Panc1 (cell line): ENCODE measurements at regions not wholly inside any gene's neighbourhood (a gene's known extent, or its start where the extent isn't known, plus 50 kb on each side); places are given as distances from the start of the nearest gene placed in this dataset.

Experiments used
- ATAC-seq: fragments of 200-7000 bp; cut with Tn5 transposase; 2 replicates; pipeline ENCODE4 v1.9.1; 2020; ENCODE audit warnings: mild to moderate bottlenecking, moderate library complexity
- BruUV-seq: library from RNA; stranded (reverse); fragments of 400-500 nt; replicated peaks from 2 replicates; lab custom pipeline; 2021; lab: Mats Ljungman, UMichigan
- CTCF ChIA-PET: fragments of 300-600 bp; sonication (Branson Sonifier 250); formaldehyde crosslinking; loops from one replicate; lab custom pipeline; 2022; ENCODE audit warnings: antibody characterized with exemption; lab: Charles Lee
- POLR2A ChIA-PET: fragments of 300-600 bp; sonication (Branson Sonifier 250); formaldehyde crosslinking; loops from one replicate; lab custom pipeline; 2022; ENCODE audit warnings: antibody characterized with exemption; lab: Charles Lee
- DNase-seq: peaks from one replicate; pipeline ENCODE4 v3.0.0-alpha.2; 2010; ENCODE audit warnings: low read depth, low spot score
- H3K27ac ChIP-seq: 2 replicates; pipeline ENCODE4 v1.5.1; 2011; ENCODE audit warnings: mild to moderate bottlenecking, low read length, inconsistent platforms
- H3K27me3 ChIP-seq: fragments of 200-500 bp; sonication (Bioruptor generic); 2 replicates; pipeline ENCODE4 v1.6.0; 2014; ENCODE audit warnings: low read length, inconsistent platforms; ENCODE audit not compliant: control insufficient read depth, insufficient read depth
- H3K36me3 ChIP-seq: fragments of 200-500 bp; sonication (Bioruptor generic); 2 replicates; pipeline ENCODE4 v1.5.1; 2014; ENCODE audit warnings: inconsistent platforms, mild to moderate bottlenecking, low read length, moderate library complexity; ENCODE audit not compliant: control insufficient read depth, insufficient read depth
- H3K4me1 ChIP-seq: 2 replicates; pipeline ENCODE4 v1.5.1; 2011; ENCODE audit warnings: inconsistent platforms, mild to moderate bottlenecking, low read length, moderate library complexity; ENCODE audit not compliant: control insufficient read depth, insufficient read depth
- H3K4me3 ChIP-seq, 2 experiments: 2 replicates each; pipeline ENCODE4 v1.5.1; 2011 to 2012; ENCODE audit warnings: low read depth in 2 of 2, low read length in 2 of 2, mild to moderate bottlenecking in 2 of 2, inconsistent platforms in 1 of 2, moderate library complexity in 1 of 2
- H3K9me3 ChIP-seq: fragments of 200-500 bp; sonication (Bioruptor generic); 2 replicates; pipeline ENCODE4 v1.5.1; 2014; ENCODE audit warnings: low read depth, mild to moderate bottlenecking, inconsistent platforms, low read length, moderate library complexity; ENCODE audit not compliant: control insufficient read depth, insufficient read depth
- CTCF ChIP-seq: fragments of 450-650 bp; IDR thresholded peaks from 2 replicates; pipeline ENCODE4 v1.5.1; 2017; ENCODE audit warnings: mild to moderate bottlenecking
- POLR2AphosphoS5 ChIP-seq: IDR thresholded peaks from 2 replicates; pipeline ENCODE4 v1.6.1; 2012; ENCODE audit warnings: mild to moderate bottlenecking, low read depth, low read length, moderate library complexity
- SIN3A ChIP-seq: IDR thresholded peaks from 2 replicates; pipeline ENCODE4 v1.6.1; 2012; ENCODE audit warnings: low read depth, mild to moderate bottlenecking, low read length, moderate library complexity, borderline replicate concordance; ENCODE audit not compliant: insufficient read depth
- TCF7L2 ChIP-seq: IDR thresholded peaks from 2 replicates; pipeline ENCODE4 v1.6.1; 2011; ENCODE audit warnings: mild to moderate bottlenecking, low read depth, low read length, inconsistent platforms
- in situ Hi-C: cut with HindIII; loops from 2 replicates; pipeline ENCODE4 v1.10.0; 2016; ENCODE audit warnings: low sequenced_read_pairs, low pct_unique_long_range_greater_than_20kb
- intact Hi-C: fragments of 100-400 bp; cut with micrococcal nuclease; formaldehyde crosslinking; loops from one replicate; pipeline ENCODE4 v1.10.0; 2022; ENCODE audit not compliant: unreplicated experiment
- TF ChIP-seq, protein P1 (sequence below), 2 experiments: IDR thresholded peaks; 2 replicates each; pipeline ENCODE4 v1.6.1; 2011 to 2012; ENCODE audit warnings: low read depth in 2 of 2, control low read depth in 1 of 2, low read length in 1 of 2, mild to moderate bottlenecking in 1 of 2, moderate library complexity in 1 of 2; ENCODE audit not compliant: insufficient read depth in 1 of 2

GRCh38 chr18:76102626-76103025 is 392.4 kb downstream of the ZNF516 start:
- CTCF ChIA-PET, result no interaction called here
- no peak for ATAC-seq

DNA sequence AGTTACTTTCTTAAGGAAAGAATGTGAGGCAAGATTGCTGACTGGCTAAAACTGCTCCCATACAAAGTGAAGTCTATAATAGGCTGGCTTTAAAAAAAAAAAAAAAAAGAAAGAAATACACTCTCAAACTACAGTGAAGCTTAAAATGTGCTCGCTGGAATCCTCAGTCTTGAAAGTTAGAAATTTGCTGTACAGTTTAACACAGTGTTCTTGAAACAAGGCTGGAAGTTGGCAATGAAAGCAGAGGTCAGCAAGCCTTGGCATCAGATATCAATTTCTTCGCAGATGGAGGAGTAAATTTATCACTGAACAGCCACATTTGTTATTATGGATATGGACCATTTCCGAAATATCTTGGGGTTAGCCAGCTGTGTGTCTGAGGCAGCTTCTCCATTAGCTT is 392.9 kb downstream of the ZNF516 start:
- Histone ChIP-seq H3K27ac (no peak overlapping the region), H3K4me3 (no peak overlapping the region), H3K4me1 (no peaks in the 10 kb centered on the region), H3K36me3 (no peaks in the 10 kb centered on the region), H3K27me3 (no peaks in the 10 kb centered on the region), H3K9me3 (peaks cover 8% of the 10 kb centered on the region; the same call in 1 of the 2 replicates)
- DNase-seq (no peak), ATAC-seq (no peak)
- in situ Hi-C loops, result no loop called here
- no peak for TF ChIP-seq POLR2AphosphoS5
- ChIA-PET POLR2A (no interaction called here), CTCF (no interaction called here)
- BruUV-seq, result no TSS peak
- intact Hi-C loops, result no loop called here

More at GRCh38 chr18:76102626-76103025, 392.4 kb downstream of the ZNF516 start:
- Histone ChIP-seq H3K27ac (no peak overlapping the region), H3K4me1 (no peaks in the 10 kb centered on the region), H3K9me3 (peaks cover 8% of the 10 kb centered on the region; the same call in 1 of the 2 replicates), H3K27me3 (no peaks in the 10 kb centered on the region), H3K36me3 (no peaks in the 10 kb centered on the region), H3K4me3 (no peak overlapping the region)
- TF ChIP-seq POLR2AphosphoS5, result no peak
- TF ChIP-seq CTCF, result no peak
- TF ChIP-seq TCF7L2, result no peak
- no peak for TF ChIP-seq SIN3A
- TF ChIP-seq, protein P1, sequence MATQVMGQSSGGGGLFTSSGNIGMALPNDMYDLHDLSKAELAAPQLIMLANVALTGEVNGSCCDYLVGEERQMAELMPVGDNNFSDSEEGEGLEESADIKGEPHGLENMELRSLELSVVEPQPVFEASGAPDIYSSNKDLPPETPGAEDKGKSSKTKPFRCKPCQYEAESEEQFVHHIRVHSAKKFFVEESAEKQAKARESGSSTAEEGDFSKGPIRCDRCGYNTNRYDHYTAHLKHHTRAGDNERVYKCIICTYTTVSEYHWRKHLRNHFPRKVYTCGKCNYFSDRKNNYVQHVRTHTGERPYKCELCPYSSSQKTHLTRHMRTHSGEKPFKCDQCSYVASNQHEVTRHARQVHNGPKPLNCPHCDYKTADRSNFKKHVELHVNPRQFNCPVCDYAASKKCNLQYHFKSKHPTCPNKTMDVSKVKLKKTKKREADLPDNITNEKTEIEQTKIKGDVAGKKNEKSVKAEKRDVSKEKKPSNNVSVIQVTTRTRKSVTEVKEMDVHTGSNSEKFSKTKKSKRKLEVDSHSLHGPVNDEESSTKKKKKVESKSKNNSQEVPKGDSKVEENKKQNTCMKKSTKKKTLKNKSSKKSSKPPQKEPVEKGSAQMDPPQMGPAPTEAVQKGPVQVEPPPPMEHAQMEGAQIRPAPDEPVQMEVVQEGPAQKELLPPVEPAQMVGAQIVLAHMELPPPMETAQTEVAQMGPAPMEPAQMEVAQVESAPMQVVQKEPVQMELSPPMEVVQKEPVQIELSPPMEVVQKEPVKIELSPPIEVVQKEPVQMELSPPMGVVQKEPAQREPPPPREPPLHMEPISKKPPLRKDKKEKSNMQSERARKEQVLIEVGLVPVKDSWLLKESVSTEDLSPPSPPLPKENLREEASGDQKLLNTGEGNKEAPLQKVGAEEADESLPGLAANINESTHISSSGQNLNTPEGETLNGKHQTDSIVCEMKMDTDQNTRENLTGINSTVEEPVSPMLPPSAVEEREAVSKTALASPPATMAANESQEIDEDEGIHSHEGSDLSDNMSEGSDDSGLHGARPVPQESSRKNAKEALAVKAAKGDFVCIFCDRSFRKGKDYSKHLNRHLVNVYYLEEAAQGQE (IDR thresholded peaks at IDR 0.05; ENCODE audit: insufficient read depth in 1 of 2, low read depth in 2 of 2, low read length in 1 of 2), result no peak
- no TSS peak for BruUV-seq
- DNase-seq, result no peak
- POLR2A ChIA-PET, result no interaction called here
- intact Hi-C loops, result no loop called here
- in situ Hi-C loops, result no loop called here

DNA sequence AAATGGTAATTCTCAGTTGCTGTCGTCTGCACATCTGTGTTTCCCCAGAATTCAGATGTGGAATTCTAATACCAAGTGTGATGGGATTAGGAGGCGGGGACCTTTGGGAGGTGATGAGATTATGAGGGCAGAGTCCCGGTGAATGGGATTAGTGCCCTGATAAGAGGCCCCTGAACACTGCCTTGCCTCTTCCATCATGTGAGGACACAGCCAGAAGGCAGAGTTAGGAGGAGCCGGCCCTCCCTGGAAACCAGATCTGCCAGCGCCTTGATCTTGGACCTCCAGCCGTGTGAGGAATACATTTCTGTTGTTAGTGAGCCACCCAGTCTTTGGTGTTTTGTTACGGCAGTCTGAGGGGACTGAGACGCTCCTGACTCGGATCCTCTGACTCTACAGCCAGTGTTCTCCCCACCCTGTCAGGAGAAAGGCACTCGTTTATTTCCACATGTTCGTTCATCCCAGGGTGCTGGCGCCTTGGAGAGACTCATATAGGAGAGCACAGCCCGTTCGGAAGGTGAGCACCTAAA is 395.0 kb downstream of the ZNF516 start:
- no peaks in the 10 kb centered on the region for H3K36me3 ChIP-seq
- no peak overlapping the region for H3K27ac ChIP-seq
- ChIA-PET CTCF (no interaction called here), POLR2A (no interaction called here)
- TF ChIP-seq TCF7L2 (no peak), POLR2AphosphoS5 (no peak), SIN3A (no peak), CTCF (no peak)
- TF ChIP-seq, protein P1 (IDR thresholded peaks at IDR 0.05; ENCODE audit: insufficient read depth in 1 of 2, low read depth in 2 of 2, low read length in 1 of 2), result no peak
- no peak for DNase-seq
- H3K9me3 ChIP-seq, result peaks cover 8% of the 10 kb centered on the region; the same call in 1 of the 2 replicates
- H3K4me3 ChIP-seq, result no peak overlapping the region
- BruUV-seq, result no TSS peak
- intact Hi-C loops, result no loop called here
- H3K27me3 ChIP-seq, result no peaks in the 10 kb centered on the region
- no peak for ATAC-seq
- in situ Hi-C loops, result no loop called here
- no peaks in the 10 kb centered on the region for H3K4me1 ChIP-seq
